LNCaP clone FGC (cell line): ENCODE measurements at regions not wholly inside any gene's neighbourhood (a gene's known extent, or its start where the extent isn't known, plus 50 kb on each side); places are given as distances from the start of the nearest gene placed in this dataset.

ENCODE experiments used
- DNase-seq: peaks from one replicate; pipeline ENCODE4 v3.0.0-alpha.2; 2011; ENCODE audit warnings: low read depth
- H3K4me3 ChIP-seq: 2 replicates; pipeline ENCODE4 v1.5.1; 2011; ENCODE audit warnings: mild to moderate bottlenecking, low read depth, low read length, control low read depth
- CTCF ChIP-seq: IDR thresholded peaks from 2 replicates; pipeline ENCODE4 v1.5.1; 2012; ENCODE audit warnings: mild to moderate bottlenecking; ENCODE audit not compliant: control insufficient read depth, insufficient read depth; ENCODE audit errors: extremely low read depth

GRCh38 chr1:232877365-232878028 is 72.3 kb downstream of the MAP10 start:
- TF ChIP-seq CTCF = no peak
- DNase-seq = no peak
- no peak overlapping the region for H3K4me3 ChIP-seq

GRCh38 chr1:232878086-232878485 is 72.3 kb upstream of the NTPCR start:
- DNase-seq = no peak
- no peak overlapping the region for H3K4me3 ChIP-seq
- TF ChIP-seq CTCF = no peak

GRCh38 chr1:232880354-232880753 is 70.1 kb upstream of the NTPCR start:
- peak; percentile 51 for TF ChIP-seq CTCF
- no peak overlapping the region for H3K4me3 ChIP-seq
- no peak for DNase-seq

GRCh38 chr1:232883992-232884661 is 66.3 kb upstream of the NTPCR start:
- no peak for TF ChIP-seq CTCF
- H3K4me3 ChIP-seq = no peak overlapping the region
- no peak for DNase-seq

GRCh38 chr1:232886271-232886670 is 64.1 kb upstream of the NTPCR start:
- no peak for DNase-seq
- no peak overlapping the region for H3K4me3 ChIP-seq
- no peak for TF ChIP-seq CTCF

- TF ChIP-seq CTCF = no peak
- H3K4me3 ChIP-seq = no peak overlapping the region
- no peak for DNase-seq
These were observed 60.0 kb upstream of the NTPCR start for GRCh38 chr1:232890340-232890943.
